GM18511 (cell line): ENCODE measurements at regions not wholly inside any gene's neighbourhood (a gene's known extent, or its start where the extent isn't known, plus 50 kb on each side); places are given as distances from the start of the nearest gene placed in this dataset.
"Not testable (repeated sequence)": the region's sequence is repeated elsewhere in the genome, so short reads cannot be mapped to it uniquely, and the experiment has no call there.

Experiments
- ATAC-seq: cut with Tn5 transposase; IDR thresholded peaks from one replicate; pipeline ENCODE4 v1.9.1; 2021; ENCODE audit warnings: mild to moderate bottlenecking, moderate library complexity; ENCODE audit not compliant: unreplicated experiment

GRCh38 chr21:31538816-31539215, 120.7 kb upstream of the SOD1 start:
- ATAC-seq: no peak

DNA sequence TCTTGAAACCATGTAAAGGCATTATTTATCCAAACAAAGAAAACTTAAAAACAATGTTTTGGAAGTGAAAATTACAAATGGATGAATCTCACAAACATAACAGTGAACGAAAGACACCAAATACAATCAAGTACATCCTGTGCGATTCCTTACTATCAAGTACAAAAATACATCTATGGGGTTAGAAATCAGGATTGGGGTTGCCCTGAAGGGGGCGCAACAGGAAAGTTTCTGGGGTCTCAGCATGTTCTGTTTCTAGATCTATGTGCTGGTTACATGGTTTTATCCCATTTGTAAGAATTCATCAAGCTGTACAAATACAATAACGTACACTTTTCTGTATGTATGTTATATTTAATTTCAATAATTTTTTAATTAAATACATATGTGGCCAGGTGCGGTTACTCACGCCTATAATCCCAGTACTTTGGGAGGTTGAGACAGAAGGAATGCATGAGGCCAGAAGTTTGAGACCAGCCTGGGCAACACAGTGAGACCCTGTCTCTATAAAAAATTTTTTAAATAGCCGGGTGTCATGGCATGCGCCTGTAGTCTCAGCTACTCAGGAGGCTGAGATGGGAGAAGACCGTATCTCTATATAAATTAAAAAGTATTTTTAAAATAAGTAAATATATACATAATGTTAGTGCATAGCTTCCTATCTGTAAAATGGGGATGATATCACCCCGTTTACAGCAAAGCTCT, 121.5 kb upstream of the SOD1 start:
- no peak for ATAC-seq

DNA sequence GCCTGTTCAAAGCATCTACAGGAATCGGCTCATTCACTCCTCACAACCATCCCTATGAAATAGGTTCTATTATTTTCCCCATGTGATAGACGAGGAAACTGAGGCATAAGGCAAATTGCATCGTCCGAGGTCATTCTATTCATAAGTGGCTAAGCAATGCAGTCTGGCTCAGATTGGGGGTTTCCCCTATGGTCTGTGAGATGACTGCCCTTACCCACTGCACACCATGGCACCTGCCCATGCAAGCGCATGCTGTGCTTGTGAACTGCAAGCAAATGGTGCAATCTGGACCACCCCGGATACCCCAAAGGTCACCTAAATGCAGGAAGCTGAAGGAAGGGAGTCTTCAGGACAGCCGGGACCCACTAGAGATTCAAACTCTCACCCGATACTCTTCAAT, 123.4 kb upstream of the SOD1 start:
- no peak for ATAC-seq

DNA sequence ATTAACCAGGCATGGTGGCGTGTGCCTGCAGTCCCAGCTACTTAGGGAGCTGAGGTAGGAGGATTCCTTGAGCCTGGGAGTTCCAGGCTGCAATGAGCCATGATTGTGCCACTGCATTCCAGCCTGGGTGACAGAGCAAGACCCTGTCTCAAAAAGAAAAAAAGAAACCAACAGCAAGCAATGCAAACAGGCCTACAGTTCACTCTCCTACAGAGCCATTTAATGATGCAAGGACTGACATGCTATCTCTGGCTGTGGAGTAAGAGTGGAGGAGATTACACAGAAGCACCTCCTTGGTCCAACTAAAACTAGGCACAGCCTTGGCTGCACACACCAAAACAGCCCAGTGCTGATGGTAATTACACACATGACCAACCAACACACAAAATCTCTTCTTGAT, 127.5 kb upstream of the SOD1 start:
- no peak for ATAC-seq

GRCh38 chr21:31530897-31531705, 128.4 kb upstream of the SOD1 start:
- ATAC-seq: no peak

DNA sequence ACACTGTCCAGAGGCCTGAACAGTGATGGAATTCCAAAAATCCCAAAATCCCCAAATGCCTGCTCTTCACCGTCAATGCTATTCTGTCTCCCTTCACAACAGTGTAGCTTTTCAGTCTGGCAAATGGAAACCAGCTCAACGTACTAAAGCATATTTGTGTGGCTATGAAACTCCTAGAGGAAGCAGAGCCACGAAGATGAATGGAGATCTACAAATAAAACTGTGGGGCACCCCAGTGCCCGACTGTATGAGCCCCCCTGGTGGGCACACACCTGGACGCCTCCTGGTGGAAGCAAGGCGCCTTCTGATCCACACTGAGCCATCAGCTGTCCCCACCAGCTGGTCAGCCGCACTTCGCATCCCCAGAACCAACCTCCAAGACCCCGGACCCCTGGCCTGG, 129.1 kb upstream of the SOD1 start:
- ATAC-seq: no peak

GRCh38 chr21:31529406-31529805, 130.1 kb upstream of the SOD1 start:
- ATAC-seq: no peak

- no peak for ATAC-seq
Observed at GRCh38 chr21:31526040-31526439, 133.5 kb upstream of the SOD1 start.

GRCh38 chr21:31524140-31524539, 135.4 kb upstream of the SOD1 start:
- no peak for ATAC-seq

- no peak for ATAC-seq
Observed at GRCh38 chr21:31521515-31521914, 138.0 kb upstream of the SOD1 start.

GRCh38 chr21:31520561-31521098, 138.9 kb upstream of the SOD1 start:
- no peak for ATAC-seq

DNA sequence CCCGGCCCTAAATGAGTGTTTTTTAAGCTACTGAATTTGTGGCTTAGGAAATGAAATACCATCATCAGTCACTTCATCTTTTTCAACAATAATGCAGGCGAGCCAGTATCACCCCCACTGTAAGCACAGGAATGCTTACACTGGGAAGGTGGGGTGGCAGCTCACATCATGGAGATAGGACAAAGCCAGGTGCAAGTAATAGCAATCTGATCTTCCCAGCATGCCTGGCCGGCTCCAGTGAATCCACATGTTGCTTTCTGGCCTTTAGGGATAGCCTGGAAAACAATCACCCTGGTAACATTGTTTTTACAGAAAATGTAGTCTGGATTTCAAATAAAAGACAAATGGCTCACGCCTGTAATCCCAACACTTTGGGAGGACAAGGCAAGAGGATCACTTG, 140.9 kb upstream of the SOD1 start:
- no peak for ATAC-seq

DNA sequence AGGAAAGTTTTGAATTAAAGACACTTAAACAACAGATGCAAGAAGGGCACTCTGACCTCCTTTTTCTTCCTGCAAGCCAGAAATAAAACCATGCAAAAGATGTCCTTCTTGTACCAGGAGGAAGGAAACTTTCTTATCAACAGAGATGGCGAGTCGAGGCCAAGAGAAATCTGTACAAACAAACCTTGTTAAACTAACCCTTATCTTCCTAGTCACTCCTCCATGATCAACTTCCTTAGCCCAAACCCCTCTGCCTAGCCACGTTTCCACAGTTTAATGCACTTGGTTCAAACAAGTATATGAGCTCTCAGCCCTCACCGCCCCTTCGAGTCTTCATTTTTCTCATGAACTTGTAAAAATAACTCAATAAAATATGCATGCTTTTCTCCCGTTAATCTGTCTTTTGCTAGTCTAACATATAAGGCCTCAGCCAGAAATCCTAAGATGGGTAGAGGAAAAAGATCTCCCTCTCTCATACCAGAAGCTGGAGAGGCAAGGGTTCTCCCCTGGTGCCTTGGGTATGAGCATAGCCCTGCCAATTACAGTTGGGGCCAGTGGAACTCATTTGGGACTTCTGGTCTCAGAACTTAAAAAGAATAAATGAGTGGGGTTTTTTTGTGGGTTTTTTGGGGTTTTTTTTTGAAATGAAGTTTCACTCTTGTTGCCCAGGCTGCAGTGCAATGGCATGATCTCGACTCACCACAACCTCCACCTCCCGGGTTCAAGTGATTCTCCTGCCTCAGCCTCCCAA, 141.7 kb upstream of the SOD1 start:
- ATAC-seq: no peak

GRCh38 chr21:31515253-31515652, 144.2 kb upstream of the SOD1 start:
- no peak for ATAC-seq

GRCh38 chr21:31514598-31514997, 144.9 kb upstream of the SOD1 start:
- ATAC-seq: no peak

DNA sequence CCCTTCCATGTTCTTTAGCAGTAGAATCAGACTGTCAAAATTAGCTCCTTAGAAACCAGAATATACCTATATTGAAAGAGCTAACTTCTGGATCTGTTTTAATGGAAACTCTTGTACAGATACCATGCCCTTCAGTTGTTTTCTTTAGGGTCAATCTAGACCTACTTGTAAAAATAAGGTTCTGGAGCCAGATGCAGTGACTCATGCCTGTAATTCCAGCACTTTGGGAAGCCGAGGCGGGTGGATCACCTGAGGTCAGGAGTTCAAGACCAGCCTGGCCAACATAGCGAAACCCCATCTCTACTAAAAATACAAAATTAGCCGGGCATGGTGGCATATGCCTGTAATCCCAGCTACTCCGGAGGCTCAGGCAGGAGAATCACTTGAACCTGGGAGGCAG, 146.0 kb upstream of the SOD1 start:
- ATAC-seq: not testable (repeated sequence)

GRCh38 chr21:31511999-31512398, 147.5 kb upstream of the SOD1 start:
- not testable (repeated sequence) for ATAC-seq

DNA sequence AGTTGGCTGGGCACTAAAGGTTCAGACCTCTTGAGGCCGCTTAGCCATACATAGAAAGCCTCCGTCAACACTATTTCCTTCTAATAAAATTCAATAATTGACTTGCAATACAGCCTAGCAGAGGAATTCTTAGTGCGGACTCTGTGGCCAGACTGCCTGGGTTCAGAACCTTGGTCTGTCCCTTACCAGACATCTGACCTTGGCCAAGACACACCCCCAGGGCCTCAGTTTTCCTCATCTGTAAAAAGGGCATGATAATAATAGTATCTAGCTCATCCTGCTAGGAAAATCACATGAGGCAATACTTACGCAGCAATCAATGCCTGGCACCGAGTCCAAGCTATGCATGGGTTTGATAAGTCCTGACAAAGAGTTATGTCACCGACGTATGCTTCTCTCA, 148.2 kb upstream of the SOD1 start:
- ATAC-seq: no peak

- ATAC-seq: peak; percentile 45
Observed at GRCh38 chr21:31509194-31510017, 150.1 kb upstream of the SOD1 start.

DNA sequence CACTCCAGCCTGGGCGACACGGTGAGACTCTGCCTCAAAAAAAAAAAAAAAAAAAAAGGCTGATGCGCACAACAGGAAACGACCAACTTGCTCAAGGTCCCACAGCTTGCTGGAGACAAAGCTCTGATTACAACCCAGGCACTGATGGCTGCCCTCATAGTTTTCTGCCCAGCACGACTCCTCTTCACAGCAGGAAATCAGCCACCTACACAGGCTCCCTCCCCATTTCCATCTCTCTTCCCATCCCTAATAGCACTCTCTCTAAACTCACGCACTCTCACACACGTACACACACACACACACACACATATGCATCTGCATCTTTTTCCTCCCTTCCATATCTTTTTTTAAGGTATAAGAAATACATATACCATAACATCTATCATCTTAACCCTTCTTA, 153.5 kb upstream of the SOD1 start:
- ATAC-seq: no peak

GRCh38 chr21:31503939-31504338, 155.6 kb upstream of the SOD1 start:
- ATAC-seq: no peak
